GM19463 (cell line): ENCODE measurements at regions not wholly inside any gene's neighbourhood (a gene's known extent, or its start where the extent isn't known, plus 50 kb on each side); places are given as distances from the start of the nearest gene placed in this dataset.
"Not testable (repeated sequence)": the region's sequence is repeated elsewhere in the genome, so short reads cannot be mapped to it uniquely, and the experiment has no call there.

Experiments
- ATAC-seq: cut with Tn5 transposase; IDR thresholded peaks from one replicate; pipeline ENCODE4 v1.9.1; 2021; ENCODE audit warnings: mild to moderate bottlenecking, moderate library complexity; ENCODE audit not compliant: unreplicated experiment

GRCh38 chr17:27090450-27091042 lies 203.4 kb upstream of the WSB1 start:
- ATAC-seq = not testable (repeated sequence)

GRCh38 chr17:27091043-27091497 lies 202.8 kb upstream of the WSB1 start:
- no peak for ATAC-seq

DNA sequence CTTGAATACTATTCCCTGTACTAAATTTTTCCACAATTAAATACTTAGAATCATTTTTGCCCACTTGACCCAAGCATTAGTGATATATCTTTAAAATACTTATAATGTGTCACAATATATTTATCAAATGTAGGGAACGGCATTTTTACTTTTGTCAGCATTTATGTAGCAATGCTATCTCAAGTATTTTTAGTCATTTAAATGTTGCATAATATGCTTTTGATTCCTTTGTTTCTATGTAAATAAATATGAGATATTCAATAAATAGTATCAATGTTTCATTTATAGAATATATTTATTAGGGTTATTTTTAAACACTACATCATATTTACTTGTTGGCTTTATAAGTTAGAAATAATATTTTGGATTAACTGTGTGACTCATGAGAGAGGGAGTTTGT lies 199.7 kb upstream of the WSB1 start:
- ATAC-seq = not testable (repeated sequence)

- ATAC-seq = not testable (repeated sequence)
Observed at GRCh38 chr17:27095821-27096220, 198.1 kb upstream of the WSB1 start.

DNA sequence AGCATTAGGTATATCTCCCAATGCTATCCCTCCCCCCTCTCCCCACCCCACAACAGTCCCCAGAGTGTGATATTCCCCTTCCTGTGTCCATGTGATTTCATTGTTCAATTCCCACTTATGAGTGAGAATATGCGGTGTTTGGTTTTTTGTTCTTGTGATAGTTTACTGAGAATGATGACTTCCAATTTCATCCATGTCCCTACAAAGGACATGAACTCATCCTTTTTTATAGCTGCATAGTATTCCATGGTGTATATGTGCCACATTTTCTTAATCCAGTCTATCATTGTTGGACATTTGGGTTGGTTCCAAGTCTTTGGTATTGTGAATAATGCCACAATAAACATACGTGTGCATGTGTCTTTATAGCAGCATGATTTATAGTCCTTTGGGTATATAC lies 194.6 kb upstream of the WSB1 start:
- ATAC-seq = not testable (repeated sequence)

GRCh38 chr17:27104605-27105221 lies 189.2 kb upstream of the WSB1 start:
- not testable (repeated sequence) for ATAC-seq

- no peak for ATAC-seq
Observed at GRCh38 chr17:27105636-27106035, 188.3 kb upstream of the WSB1 start.

DNA sequence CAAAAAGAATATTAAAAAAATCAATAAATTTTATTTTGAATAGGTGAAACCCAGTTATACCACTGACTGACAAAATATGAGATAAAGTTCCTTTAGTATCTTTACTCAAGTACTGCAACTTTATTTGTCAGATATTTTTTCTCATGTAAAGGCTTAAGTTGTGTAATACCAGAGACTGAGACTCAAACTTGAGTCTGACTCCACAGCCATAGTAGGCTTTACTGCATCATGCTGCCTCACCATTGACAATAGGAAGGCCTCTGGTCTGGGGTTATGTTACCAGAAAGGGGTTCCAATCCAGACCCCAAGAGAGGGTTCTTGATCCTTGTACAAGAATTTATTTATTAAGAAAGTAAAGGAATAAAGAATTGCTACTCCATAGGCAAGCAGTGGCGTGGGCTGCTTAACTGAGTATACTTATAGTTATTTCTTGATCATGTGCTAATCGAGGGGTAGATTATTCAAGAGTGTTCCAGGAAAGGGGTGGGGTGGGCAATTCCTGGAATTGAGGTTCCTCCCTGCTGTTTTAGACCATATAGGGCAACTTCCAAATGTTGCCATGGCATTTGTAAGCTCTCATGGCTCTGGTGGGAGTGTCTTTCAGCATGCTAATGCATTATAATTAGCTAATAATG lies 187.4 kb upstream of the WSB1 start:
- ATAC-seq = no peak

GRCh38 chr17:27106982-27107360 lies 186.9 kb upstream of the WSB1 start:
- no peak for ATAC-seq

DNA sequence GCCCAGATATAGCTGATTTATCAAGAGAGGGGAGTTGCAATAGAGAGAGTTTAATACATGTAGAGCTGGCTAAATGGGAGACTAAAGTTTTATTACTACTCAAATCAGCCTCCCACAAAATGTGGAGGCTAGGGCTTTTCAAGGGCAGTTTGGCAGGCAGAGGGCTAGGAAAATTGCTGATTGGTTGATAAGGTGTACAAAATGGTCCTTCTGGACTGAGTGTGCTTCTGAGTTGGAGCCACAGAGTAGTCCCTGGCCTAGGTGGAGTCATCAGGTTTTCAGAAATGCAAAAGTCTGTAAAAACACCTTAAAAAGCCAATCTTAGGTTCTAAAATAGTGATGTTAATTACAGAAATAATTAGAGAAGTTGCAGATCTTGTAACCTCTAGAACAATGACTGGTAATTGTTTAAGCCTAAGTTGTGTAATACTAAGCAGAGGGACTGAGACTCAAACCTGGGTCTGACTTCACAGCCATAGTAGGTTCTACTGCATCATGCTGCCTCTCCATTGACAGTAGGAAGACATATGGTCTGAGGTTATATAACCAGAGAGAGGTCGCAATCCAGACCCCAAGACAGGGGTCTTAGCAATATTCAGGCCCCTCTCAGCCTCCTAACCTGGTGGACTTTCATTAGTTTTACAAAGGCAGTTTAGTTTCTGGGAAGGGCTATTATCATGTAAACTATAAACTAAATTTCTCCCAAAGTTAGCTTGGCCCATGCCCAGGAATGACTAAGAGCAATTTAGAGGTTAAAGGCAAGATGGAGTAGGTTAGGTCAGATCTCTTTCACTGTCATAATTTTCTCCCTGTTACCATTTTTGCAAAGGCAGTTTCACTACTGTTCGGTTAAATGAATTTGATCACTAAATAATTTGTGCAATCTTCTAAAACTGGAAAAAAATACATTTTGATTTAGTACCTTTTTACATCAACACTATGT lies 186.3 kb upstream of the WSB1 start:
- not testable (repeated sequence) for ATAC-seq

- ATAC-seq = no peak
Observed at GRCh38 chr17:27109346-27109745, 184.6 kb upstream of the WSB1 start.

GRCh38 chr17:27153005-27153404 lies 140.9 kb upstream of the WSB1 start:
- ATAC-seq = no peak

- ATAC-seq = no peak
Observed at GRCh38 chr17:27155866-27156265, 138.0 kb upstream of the WSB1 start.

DNA sequence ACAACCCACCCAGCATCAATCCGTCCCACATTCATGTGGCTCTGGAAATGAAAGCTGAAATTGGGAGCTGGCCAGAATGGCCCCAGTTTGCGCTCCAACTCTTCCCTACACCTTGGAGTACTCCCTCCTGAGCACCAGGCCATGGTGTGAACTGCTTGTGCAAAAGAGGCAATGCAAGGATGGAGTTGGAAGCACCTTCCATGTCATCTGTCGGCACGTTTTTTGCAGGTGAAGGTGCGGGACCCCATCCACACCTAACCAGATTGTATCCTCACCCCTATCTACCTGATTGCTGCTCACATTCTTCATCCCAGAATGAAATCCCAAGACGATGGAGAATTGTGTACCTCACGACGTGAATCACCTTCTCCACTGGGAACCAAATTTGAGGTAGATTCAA lies 136.6 kb upstream of the WSB1 start:
- no peak for ATAC-seq

DNA sequence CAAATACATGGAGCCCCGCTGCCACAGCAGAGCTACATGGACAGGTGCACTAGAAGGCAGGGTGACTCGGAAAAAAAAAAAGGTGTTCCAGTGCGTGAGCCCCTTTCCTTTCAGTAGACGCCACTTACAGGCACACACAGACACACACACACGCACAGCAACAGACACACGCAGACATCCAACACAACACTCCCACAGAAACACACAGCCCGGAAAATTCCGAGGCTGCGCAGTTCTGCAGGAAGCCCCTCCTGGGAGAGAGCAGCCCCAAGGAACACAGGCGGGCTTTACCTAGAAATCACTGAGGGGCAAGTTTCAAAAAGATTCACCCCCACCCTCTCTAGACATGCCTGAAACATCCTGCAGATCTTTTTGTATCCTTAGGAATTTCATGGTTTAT lies 136.0 kb upstream of the WSB1 start:
- no peak for ATAC-seq

DNA sequence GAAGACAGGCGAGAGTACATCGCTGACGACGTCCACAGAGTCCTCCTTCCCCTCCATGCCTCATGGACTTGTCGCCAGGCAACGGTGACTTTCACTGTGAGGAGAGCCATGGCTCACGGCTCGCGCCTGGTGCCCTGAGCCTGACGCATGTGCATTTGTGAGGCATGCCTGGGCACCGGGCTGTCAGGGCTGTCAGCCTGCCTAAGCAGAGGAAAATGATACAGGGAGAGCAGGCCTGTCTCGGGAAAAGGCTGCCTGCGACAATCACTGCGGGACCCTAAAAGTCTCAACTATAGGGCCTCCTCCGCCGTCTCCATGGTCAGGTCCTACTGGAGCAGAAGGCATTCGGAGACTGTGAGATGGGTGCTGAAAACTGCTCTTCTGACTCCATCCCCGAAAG lies 135.5 kb upstream of the WSB1 start:
- no peak for ATAC-seq

DNA sequence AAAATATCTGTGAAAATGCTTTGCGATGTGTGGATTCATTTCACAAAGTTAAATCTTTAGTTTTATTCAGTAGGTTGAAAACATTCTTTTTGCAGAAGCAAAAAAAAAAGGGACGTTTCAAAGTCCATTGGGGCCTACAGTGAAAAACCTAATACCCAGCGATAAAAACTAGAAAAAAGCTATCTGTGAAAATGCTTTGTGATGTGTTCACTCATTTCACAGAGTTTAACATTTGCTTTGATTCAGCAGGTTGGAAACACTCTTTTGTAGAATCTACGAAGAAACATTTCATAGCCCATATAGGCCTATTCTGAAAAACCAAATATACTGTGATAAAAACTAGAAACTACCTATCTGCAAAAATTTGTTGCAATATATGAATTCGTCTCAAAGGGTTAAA lies 113.6 kb upstream of the WSB1 start:
- ATAC-seq = no peak

GRCh38 chr17:27181379-27181925 lies 112.5 kb upstream of the WSB1 start:
- ATAC-seq = not testable (repeated sequence)

DNA sequence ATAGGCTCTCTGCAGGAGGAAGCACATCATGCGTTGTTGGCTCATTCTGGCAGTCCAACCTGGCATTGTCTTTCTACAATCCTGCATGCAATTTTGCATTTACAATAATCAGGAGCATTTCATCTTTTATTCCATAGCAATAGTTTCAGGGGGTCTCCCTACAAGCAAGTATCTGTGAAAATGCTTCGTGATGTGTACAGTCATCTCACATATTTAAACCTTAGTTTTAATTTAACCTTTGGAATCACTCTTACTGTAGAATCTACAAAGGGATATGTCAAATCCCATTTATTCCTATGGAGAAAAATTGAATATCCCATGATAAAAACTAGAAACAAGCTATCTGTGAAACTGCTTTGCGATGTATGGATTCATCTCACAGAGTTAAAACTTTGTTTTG lies 112.0 kb upstream of the WSB1 start:
- ATAC-seq = no peak

- not testable (repeated sequence) for ATAC-seq
Observed at GRCh38 chr17:27197505-27197904, 96.4 kb upstream of the WSB1 start.

- no peak for ATAC-seq
Observed at GRCh38 chr17:27199948-27200347, 94.0 kb upstream of the WSB1 start.
